HEK293 (cell line): ENCODE measurements at regions not wholly inside any gene's neighbourhood (a gene's known extent, or its start where the extent isn't known, plus 50 kb on each side); places are given as distances from the start of the nearest gene placed in this dataset.

ENCODE experiments used
- CTCF ChIA-PET: fragments of 350-600 bp; formaldehyde crosslinking; extraction: SDS; loops from one replicate; lab custom pipeline; 2021; ENCODE audit warnings: antibody characterized with exemption; lab: Yijun Ruan, JAX
- POLR2A ChIA-PET: fragments of 300-600 bp; formaldehyde crosslinking; extraction: SDS; loops from one replicate; lab custom pipeline; 2020; ENCODE audit warnings: antibody characterized with exemption, inconsistent platforms; lab: Yijun Ruan, JAX
- H3K27ac ChIP-seq: fragments of 200-500 bp; sonication (Bioruptor generic); 2 replicates; pipeline ENCODE4 v1.5.1; 2014; ENCODE audit warnings: low read depth, low read length, control low read depth, inconsistent platforms; ENCODE audit errors: extremely low read depth
- H3K36me3 ChIP-seq, 2 experiments: fragments of 200-500 bp in 1 of 2; sonication (Bioruptor generic) in 1 of 2; 1 replicate in 1 of 2; 2 replicates in 1 of 2; pipeline ENCODE4 v1.5.1; 2014 to 2017; ENCODE audit warnings: inconsistent platforms in 2 of 2, low read length in 2 of 2; ENCODE audit not compliant: control insufficient read depth in 2 of 2, insufficient read depth in 1 of 2
- H3K4me1 ChIP-seq: fragments of 200-500 bp; sonication (Bioruptor generic); 2 replicates; pipeline ENCODE4 v1.5.1; 2014; ENCODE audit warnings: mild to moderate bottlenecking, low read length, inconsistent platforms; ENCODE audit not compliant: control insufficient read depth, insufficient read depth
- H3K4me3 ChIP-seq: 2 replicates; pipeline ENCODE4 v1.5.1; 2011; ENCODE audit warnings: low read depth, mild to moderate bottlenecking, control low read depth, low read length, moderate library complexity
- H3K9me3 ChIP-seq: fragments of 200-500 bp; sonication (Bioruptor generic); 2 replicates; pipeline ENCODE4 v1.5.1; 2014; ENCODE audit warnings: low read depth, low read length, inconsistent platforms; ENCODE audit not compliant: control insufficient read depth, insufficient read depth
- HOXC10 ChIP-seq: sonication (generic); formaldehyde crosslinking; IDR thresholded peaks from 2 replicates; pipeline ENCODE4 v1.8.1; 2023; ENCODE audit warnings: mild to moderate bottlenecking, missing genetic modification reagents
- KLF17 ChIP-seq: fragments of 450-650 bp; formaldehyde crosslinking; IDR thresholded peaks from 2 replicates; pipeline ENCODE4 v1.5.1; 2016; ENCODE audit warnings: missing biosample characterization, missing genetic modification characterization
- PRDM10 ChIP-seq: fragments of 450-650 bp; formaldehyde crosslinking; IDR thresholded peaks from 2 replicates; pipeline ENCODE4 v1.5.1; 2016; ENCODE audit warnings: missing biosample characterization, missing genetic modification characterization
- YY1 ChIP-seq: fragments of 450-650 bp; formaldehyde crosslinking; IDR thresholded peaks from 2 replicates; pipeline ENCODE4 v1.5.1; 2018; ENCODE audit warnings: missing biosample characterization, missing genetic modification characterization
- ZNF10 ChIP-seq: fragments of 450-650 bp; formaldehyde crosslinking; IDR thresholded peaks from 2 replicates; pipeline ENCODE4 v1.5.1; 2017; ENCODE audit warnings: missing biosample characterization, missing genetic modification characterization
- ZNF114 ChIP-seq: fragments of 450-650 bp; formaldehyde crosslinking; IDR thresholded peaks from 2 replicates; pipeline ENCODE4 v1.5.0; 2017; ENCODE audit warnings: missing biosample characterization, missing genetic modification characterization
- ZNF138 ChIP-seq: fragments of 450-650 bp; formaldehyde crosslinking; IDR thresholded peaks from 2 replicates; pipeline ENCODE4 v1.5.1; 2016; ENCODE audit warnings: missing biosample characterization, missing genetic modification characterization, borderline replicate concordance
- ZNF184 ChIP-seq: fragments of 450-650 bp; IDR thresholded peaks from 2 replicates; pipeline ENCODE4 v1.5.1; 2018; ENCODE audit warnings: missing biosample characterization, mild to moderate bottlenecking, missing genetic modification characterization
- ZNF2 ChIP-seq: fragments of 450-650 bp; formaldehyde crosslinking; IDR thresholded peaks from 2 replicates; pipeline ENCODE4 v1.5.1; 2016; ENCODE audit warnings: missing biosample characterization, missing genetic modification characterization
- ZNF280C ChIP-seq: fragments of 450-650 bp; formaldehyde crosslinking; IDR thresholded peaks from 2 replicates; pipeline ENCODE4 v1.5.1; 2016; ENCODE audit warnings: missing biosample characterization, missing genetic modification characterization
- ZNF335 ChIP-seq: fragments of 450-650 bp; formaldehyde crosslinking; conservative IDR thresholded peaks from 2 replicates; pipeline ENCODE4 v1.5.1; 2016; ENCODE audit warnings: missing biosample characterization, missing genetic modification characterization
- ZNF354C ChIP-seq: fragments of 450-650 bp; formaldehyde crosslinking; IDR thresholded peaks from 2 replicates; pipeline ENCODE4 v1.5.1; 2016; ENCODE audit warnings: missing biosample characterization, missing genetic modification characterization, low read depth, borderline replicate concordance
- ZNF398 ChIP-seq: fragments of 450-650 bp; formaldehyde crosslinking; IDR thresholded peaks from 2 replicates; pipeline ENCODE4 v1.5.1; 2017; ENCODE audit warnings: missing biosample characterization, missing genetic modification characterization
- ZNF544 ChIP-seq: fragments of 450-650 bp; formaldehyde crosslinking; IDR thresholded peaks from 2 replicates; pipeline ENCODE4 v1.5.0; 2017; ENCODE audit warnings: missing biosample characterization, missing genetic modification characterization
- ZNF585B ChIP-seq: fragments of 450-650 bp; formaldehyde crosslinking; IDR thresholded peaks from 2 replicates; pipeline ENCODE4 v1.5.1; 2016; ENCODE audit warnings: missing biosample characterization, missing genetic modification characterization
- ZNF624 ChIP-seq: fragments of 450-650 bp; formaldehyde crosslinking; IDR thresholded peaks from 2 replicates; pipeline ENCODE4 v1.5.1; 2017; ENCODE audit warnings: missing biosample characterization, missing genetic modification characterization
- ZNF677 ChIP-seq: fragments of 450-650 bp; IDR thresholded peaks from 2 replicates; pipeline ENCODE4 v1.5.0; 2018; ENCODE audit warnings: missing biosample characterization, mild to moderate bottlenecking, missing genetic modification characterization, moderate library complexity
- ZNF843 ChIP-seq: fragments of 450-650 bp; formaldehyde crosslinking; IDR thresholded peaks from 2 replicates; pipeline ENCODE4 v1.5.1; 2016; ENCODE audit warnings: missing biosample characterization, missing genetic modification characterization

GRCh38 chr13:85363504-85363903, 435.7 kb downstream of the SLITRK6 start:
- Histone ChIP-seq H3K36me3 (no peaks in the 10 kb centered on the region), H3K27ac (no peak overlapping the region), H3K4me1 (no peaks in the 10 kb centered on the region), H3K9me3 (no peaks in the 10 kb centered on the region), H3K4me3 (no peak overlapping the region)
- ChIA-PET POLR2A (no interaction called here), CTCF (no interaction called here)
- no peak for TF ChIP-seq ZNF114 (tag by site-specific recombination)

- CTCF ChIA-PET: no interaction called here
These were observed 436.2 kb downstream of the SLITRK6 start for GRCh38 chr13:85362980-85363379.

More at GRCh38 chr13:85362980-85363379, 436.2 kb downstream of the SLITRK6 start:
- H3K4me3 ChIP-seq: no peak overlapping the region
- no peaks in the 10 kb centered on the region for H3K4me1 ChIP-seq
- POLR2A ChIA-PET: no interaction called here
- H3K27ac ChIP-seq: no peak overlapping the region
- TF ChIP-seq ZNF10 (tag by site-specific recombination) (no peak), ZNF843 (tag by site-specific recombination) (no peak), ZNF544 (tag by site-specific recombination) (no peak), ZNF335 (no peak), HOXC10 (CRISPR knock-in tag) (no peak), ZNF184 (no peak), ZNF677 (tag by site-specific recombination) (no peak), YY1 (no peak), ZNF398 (no peak), ZNF280C (no peak), ZNF585B (tag by site-specific recombination) (no peak), ZNF624 (tag by site-specific recombination) (no peak), PRDM10 (no peak), KLF17 (tag by site-specific recombination) (no peak), ZNF138 (no peak), ZNF2 (tag by site-specific recombination) (no peak), ZNF354C (no peak)
- H3K36me3 ChIP-seq: no peaks in the 10 kb centered on the region
- no peaks in the 10 kb centered on the region for H3K9me3 ChIP-seq
